Esophagus squamous epithelium (tissue), 4 donors: ENCODE measurements at regions not wholly inside any gene's neighbourhood (a gene's known extent, or its start where the extent isn't known, plus 50 kb on each side); places are given as distances from the start of the nearest gene placed in this dataset.

Source experiments
- CTCF ChIP-seq, 6 experiments: fragments of 450-650 bp in 4 of 6; fragments of 200-600 bp in 2 of 6; sonication (generic) in 2 of 6; IDR thresholded peaks; one replicate each; pipeline ENCODE4 v1.5.1; 2016 to 2019; ENCODE audit warnings: antibody characterized with exemption in 6 of 6, mild to moderate bottlenecking in 4 of 6, moderate library complexity in 4 of 6
- POLR2A ChIP-seq, 4 donors: fragments of 450-650 bp; IDR thresholded peaks; one replicate each; pipeline ENCODE4 v1.6.1; 2017; ENCODE audit warnings: antibody characterized with exemption in 4 of 4, mild to moderate bottlenecking in 4 of 4, moderate library complexity in 3 of 4

- TF ChIP-seq CTCF (IDR thresholded peaks at IDR 0.05): no peak
- TF ChIP-seq POLR2A (IDR thresholded peaks at IDR 0.05): no peak
These were observed 182.2 kb upstream of the KCNIP4 start for GRCh38 chr4:22130741-22131140.
